Fibroblast of lung (primary cell): ENCODE measurements at regions not wholly inside any gene's neighbourhood (a gene's known extent, or its start where the extent isn't known, plus 50 kb on each side); places are given as distances from the start of the nearest gene placed in this dataset.

Source experiments
- DNase-seq, 2 donors: peaks; one replicate each; pipeline versions ENCODE4 v3.0.0 to v3.0.0-alpha.2; 2010; ENCODE audit warnings: low read depth in 2 of 2
- H2AFZ ChIP-seq: 2 replicates; pipeline ENCODE4 v1.5.1; 2012; ENCODE audit warnings: low read length, control low read depth, inconsistent platforms
- H3K27ac ChIP-seq: 2 replicates; pipeline ENCODE4 v1.5.1; 2011; ENCODE audit warnings: low read length, control low read depth; ENCODE audit not compliant: insufficient read depth
- H3K27me3 ChIP-seq: 2 replicates; pipeline ENCODE4 v1.5.1; 2011; ENCODE audit warnings: mild to moderate bottlenecking, low read length; ENCODE audit not compliant: control insufficient read depth, insufficient read depth
- H3K36me3 ChIP-seq: 2 replicates; pipeline ENCODE4 v1.5.1; 2011; ENCODE audit warnings: low read length; ENCODE audit not compliant: control insufficient read depth, insufficient read depth
- H3K4me1 ChIP-seq: 2 replicates; pipeline ENCODE4 v1.5.1; 2011; ENCODE audit warnings: low read length; ENCODE audit not compliant: control insufficient read depth, insufficient read depth; ENCODE audit errors: extremely low read depth
- H3K4me2 ChIP-seq: 2 replicates; pipeline ENCODE4 v1.5.1; 2011; ENCODE audit warnings: low read length, control low read depth; ENCODE audit not compliant: insufficient read depth; ENCODE audit errors: extremely low read depth
- H3K4me3 ChIP-seq, 4 experiments: fragments of 200-600 bp in 1 of 4; sonication (generic) in 1 of 4; replicated peaks in 1 of 4; 2 replicates each; pipeline ENCODE4 v1.5.1; 2011 to 2016; ENCODE audit warnings: low read length in 4 of 4, low read depth in 3 of 4, mild to moderate bottlenecking in 3 of 4, control low read depth in 2 of 4, inconsistent platforms in 1 of 4, mixed read lengths in 1 of 4; ENCODE audit not compliant: insufficient read depth in 1 of 4; ENCODE audit errors: control extremely low read depth in 1 of 4
- H3K79me2 ChIP-seq: 2 replicates; pipeline ENCODE4 v1.5.1; 2012; ENCODE audit warnings: mild to moderate bottlenecking, low read length, inconsistent platforms; ENCODE audit not compliant: control insufficient read depth, insufficient read depth
- H3K9ac ChIP-seq: 2 replicates; pipeline ENCODE4 v1.5.1; 2011; ENCODE audit warnings: mild to moderate bottlenecking, low read length, control low read depth; ENCODE audit not compliant: insufficient read depth
- H3K9me3 ChIP-seq: 2 replicates; pipeline ENCODE4 v1.5.1; 2012; ENCODE audit warnings: low read depth, low read length; ENCODE audit not compliant: control insufficient read depth, insufficient read depth
- H4K20me1 ChIP-seq: 2 replicates; pipeline ENCODE4 v1.5.1; 2011; ENCODE audit warnings: low read length; ENCODE audit not compliant: control insufficient read depth, insufficient read depth; ENCODE audit errors: extremely low read depth
- EZH2 ChIP-seq: IDR thresholded peaks from 2 replicates; pipeline ENCODE4 v1.5.1; 2012; ENCODE audit warnings: low read length, control low read depth, mild to moderate bottlenecking; ENCODE audit errors: missing control alignments
- TF ChIP-seq, protein P1 (sequence below), 2 donors: IDR thresholded peaks in 1 of 2; conservative IDR thresholded peaks in 1 of 2; 1 replicate in 1 of 2; 2 replicates in 1 of 2; pipeline ENCODE4 v1.5.1; 2011 to 2012; ENCODE audit warnings: low read length in 2 of 2, control low read depth in 1 of 2, inconsistent platforms in 1 of 2, low read depth in 1 of 2, mild to moderate bottlenecking in 1 of 2

GRCh38 chr11:122234257-122234656 is 118.2 kb upstream of the BLID start:
- H3K4me1 ChIP-seq, result peaks cover 29% of the 10 kb centered on the region
- H3K27ac ChIP-seq, result no peak overlapping the region
- H3K4me2 ChIP-seq, result no peak overlapping the region
- H2AFZ ChIP-seq, result no peak overlapping the region
- H3K27me3 ChIP-seq, result no peaks in the 10 kb centered on the region
- DNase-seq, result no peak
- TF ChIP-seq, protein P1, sequence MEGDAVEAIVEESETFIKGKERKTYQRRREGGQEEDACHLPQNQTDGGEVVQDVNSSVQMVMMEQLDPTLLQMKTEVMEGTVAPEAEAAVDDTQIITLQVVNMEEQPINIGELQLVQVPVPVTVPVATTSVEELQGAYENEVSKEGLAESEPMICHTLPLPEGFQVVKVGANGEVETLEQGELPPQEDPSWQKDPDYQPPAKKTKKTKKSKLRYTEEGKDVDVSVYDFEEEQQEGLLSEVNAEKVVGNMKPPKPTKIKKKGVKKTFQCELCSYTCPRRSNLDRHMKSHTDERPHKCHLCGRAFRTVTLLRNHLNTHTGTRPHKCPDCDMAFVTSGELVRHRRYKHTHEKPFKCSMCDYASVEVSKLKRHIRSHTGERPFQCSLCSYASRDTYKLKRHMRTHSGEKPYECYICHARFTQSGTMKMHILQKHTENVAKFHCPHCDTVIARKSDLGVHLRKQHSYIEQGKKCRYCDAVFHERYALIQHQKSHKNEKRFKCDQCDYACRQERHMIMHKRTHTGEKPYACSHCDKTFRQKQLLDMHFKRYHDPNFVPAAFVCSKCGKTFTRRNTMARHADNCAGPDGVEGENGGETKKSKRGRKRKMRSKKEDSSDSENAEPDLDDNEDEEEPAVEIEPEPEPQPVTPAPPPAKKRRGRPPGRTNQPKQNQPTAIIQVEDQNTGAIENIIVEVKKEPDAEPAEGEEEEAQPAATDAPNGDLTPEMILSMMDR (conservative IDR thresholded peaks at IDR 0.05 in 1 of 2, IDR thresholded peaks at IDR 0.05 in 1 of 2; ENCODE audit: low read depth in 1 of 2, low read length in 2 of 2), result no peak
- TF ChIP-seq EZH2, result no peak
- H3K9me3 ChIP-seq, result no peaks in the 10 kb centered on the region
- no peak overlapping the region for H3K4me3 ChIP-seq
- H4K20me1 ChIP-seq, result no peaks in the 10 kb centered on the region
- no peaks in the 10 kb centered on the region for H3K79me2 ChIP-seq
- H3K36me3 ChIP-seq, result no peaks in the 10 kb centered on the region
- H3K9ac ChIP-seq, result no peak overlapping the region

DNA sequence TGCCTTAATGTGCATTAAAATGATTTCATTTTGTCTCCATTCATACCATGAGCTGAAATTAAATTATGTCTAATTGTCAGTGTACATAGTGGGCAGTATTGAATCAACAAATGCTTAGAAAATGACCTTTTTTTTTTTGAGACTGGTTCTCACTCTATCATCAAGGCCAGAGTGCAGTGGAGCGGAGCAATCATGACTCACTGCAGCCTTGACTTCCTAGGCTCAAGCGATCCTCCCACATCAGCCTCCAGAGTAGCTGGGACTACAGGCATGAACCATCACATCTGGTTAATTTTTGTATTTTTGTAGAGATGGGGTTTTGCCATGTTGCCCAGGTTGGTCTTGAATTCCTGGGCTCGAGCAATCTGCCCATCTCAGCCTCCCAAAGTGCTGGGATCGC is 117.0 kb upstream of the BLID start:
- no peak for DNase-seq
- Histone ChIP-seq H3K9ac (no peak overlapping the region), H3K36me3 (no peaks in the 10 kb centered on the region), H3K4me3 (no peak overlapping the region), H4K20me1 (no peaks in the 10 kb centered on the region), H3K27ac (no peak overlapping the region), H3K4me1 (peaks cover 35% of the 10 kb centered on the region), H3K4me2 (no peak overlapping the region), H2AFZ (no peak overlapping the region), H3K27me3 (no peaks in the 10 kb centered on the region), H3K79me2 (no peaks in the 10 kb centered on the region), H3K9me3 (no peaks in the 10 kb centered on the region)
- TF ChIP-seq, protein P1 (conservative IDR thresholded peaks at IDR 0.05 in 1 of 2, IDR thresholded peaks at IDR 0.05 in 1 of 2; ENCODE audit: low read depth in 1 of 2, low read length in 2 of 2), result no peak
- TF ChIP-seq EZH2, result no peak

DNA sequence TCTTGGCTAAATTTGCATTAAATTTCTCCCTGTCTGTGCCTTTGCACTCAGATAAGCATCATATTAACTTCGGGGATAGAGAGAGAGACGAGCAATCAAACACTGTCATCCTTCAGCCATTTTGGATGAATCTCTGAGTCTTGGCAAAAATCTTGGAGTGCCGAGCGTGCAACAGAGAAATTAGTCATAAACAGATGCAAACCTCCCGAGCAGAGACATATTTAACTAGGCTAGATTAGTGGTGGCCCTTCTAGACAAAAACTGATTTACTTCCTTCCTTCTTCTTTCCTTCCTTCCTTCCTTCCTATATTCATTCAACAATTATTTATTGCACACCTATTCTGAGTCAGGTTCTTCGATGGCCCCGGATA is 114.4 kb upstream of the BLID start:
- Histone ChIP-seq H4K20me1 (no peaks in the 10 kb centered on the region), H3K27ac (peak overlapping the region; percentile 63), H3K4me1 (peaks cover 31% of the 10 kb centered on the region), H3K4me2 (no peak overlapping the region), H3K9me3 (no peaks in the 10 kb centered on the region), H3K79me2 (no peaks in the 10 kb centered on the region), H3K36me3 (no peaks in the 10 kb centered on the region), H3K9ac (no peak overlapping the region), H3K27me3 (no peaks in the 10 kb centered on the region), H2AFZ (no peak overlapping the region), H3K4me3 (no peak overlapping the region)
- DNase-seq, result peak; percentile 54 to 68
- TF ChIP-seq EZH2, result no peak
- TF ChIP-seq, protein P1 (conservative IDR thresholded peaks at IDR 0.05 in 1 of 2, IDR thresholded peaks at IDR 0.05 in 1 of 2; ENCODE audit: low read depth in 1 of 2, low read length in 2 of 2), result no peak
